Ascending aorta (tissue), 2 donors: ENCODE measurements at regions not wholly inside any gene's neighbourhood (a gene's known extent, or its start where the extent isn't known, plus 50 kb on each side); places are given as distances from the start of the nearest gene placed in this dataset.

Source experiments
- DNase-seq, 2 donors: peaks; one replicate each; pipeline ENCODE4 v3.0.0-alpha.2; 2019; ENCODE audit warnings: low spot score in 2 of 2
- H3K27ac ChIP-seq, 2 donors: fragments of 200-600 bp; sonication (generic); one replicate each; pipeline ENCODE4 v1.5.1; 2016 to 2017; ENCODE audit warnings: mild to moderate bottlenecking in 1 of 2
- H3K27me3 ChIP-seq: fragments of 200-600 bp; sonication (generic); one replicate; pipeline ENCODE4 v1.5.1; 2017
- H3K36me3 ChIP-seq, 2 donors: fragments of 200-600 bp; sonication (generic); one replicate each; pipeline ENCODE4 v1.5.1; 2016
- H3K4me1 ChIP-seq, 2 donors: fragments of 200-600 bp; sonication (generic); one replicate each; pipeline ENCODE4 v1.5.1; 2016 to 2017; ENCODE audit warnings: mild to moderate bottlenecking in 1 of 2
- H3K4me3 ChIP-seq, 2 donors: fragments of 200-600 bp; sonication (generic); one replicate each; pipeline ENCODE4 v1.5.1; 2016 to 2017; ENCODE audit warnings: mild to moderate bottlenecking in 1 of 2
- H3K9me3 ChIP-seq, 2 donors: fragments of 200-600 bp; sonication (generic); one replicate each; pipeline ENCODE4 v1.5.1; 2016
- CTCF ChIP-seq, 3 experiments: fragments of 200-600 bp in 2 of 3; fragments of 450-650 bp in 1 of 3; sonication (generic) in 2 of 3; IDR thresholded peaks; one replicate each; pipeline ENCODE4 v1.5.1; 2016 to 2019; ENCODE audit warnings: antibody characterized with exemption in 3 of 3, mild to moderate bottlenecking in 1 of 3, moderate library complexity in 1 of 3
- intact Hi-C: fragments of 100-400 bp; cut with DNase I; formaldehyde crosslinking; loops from one replicate; pipeline ENCODE4 v1.15.1; 2023

GRCh38 chr6:105774247-105774646 is 311.9 kb upstream of the PRDM1 start:
- intact Hi-C loops: no loop called here
- no peak for TF ChIP-seq CTCF (IDR thresholded peaks at IDR 0.05)
- Histone ChIP-seq H3K4me1 (no peaks in the 10 kb centered on the region), H3K36me3 (no peaks in the 10 kb centered on the region), H3K27me3 (no peaks in the 10 kb centered on the region), H3K27ac (no peak overlapping the region), H3K9me3 (peaks cover 3 to 12% of the 10 kb centered on the region in 2 donors), H3K4me3 (no peak overlapping the region)
- no peak for DNase-seq

GRCh38 chr6:105771313-105771970 is 314.7 kb upstream of the PRDM1 start:
- no peak for TF ChIP-seq CTCF (IDR thresholded peaks at IDR 0.05)
- Histone ChIP-seq H3K4me1 (no peaks in the 10 kb centered on the region), H3K4me3 (no peak overlapping the region), H3K36me3 (no peaks in the 10 kb centered on the region), H3K27ac (no peak overlapping the region), H3K27me3 (no peaks in the 10 kb centered on the region), H3K9me3 (peaks cover 3 to 12% of the 10 kb centered on the region in 2 donors)
- no peak for DNase-seq
- intact Hi-C loops: no loop called here

GRCh38 chr6:105769987-105770386 is 316.1 kb upstream of the PRDM1 start:
- no peak for DNase-seq
- TF ChIP-seq CTCF (IDR thresholded peaks at IDR 0.05): no peak
- intact Hi-C loops: no loop called here

GRCh38 chr6:105769197-105769596 is 316.9 kb upstream of the PRDM1 start:
- Histone ChIP-seq H3K9me3 (peaks cover 0 to 3% of the 10 kb centered on the region in 2 donors), H3K4me3 (no peak overlapping the region), H3K4me1 (no peaks in the 10 kb centered on the region), H3K27ac (no peak overlapping the region), H3K27me3 (no peaks in the 10 kb centered on the region), H3K36me3 (no peaks in the 10 kb centered on the region)
- no peak for TF ChIP-seq CTCF (IDR thresholded peaks at IDR 0.05)
- intact Hi-C loops: no loop called here
- no peak for DNase-seq

More at GRCh38 chr6:105769987-105770386, 316.1 kb upstream of the PRDM1 start:
- H3K27ac ChIP-seq: no peak overlapping the region
- H3K27me3 ChIP-seq: no peaks in the 10 kb centered on the region
- H3K9me3 ChIP-seq: peaks cover 3 to 4% of the 10 kb centered on the region in 2 donors
- H3K4me1 ChIP-seq: no peaks in the 10 kb centered on the region
- no peak overlapping the region for H3K4me3 ChIP-seq
- H3K36me3 ChIP-seq: no peaks in the 10 kb centered on the region

- H3K4me1 ChIP-seq: no peaks in the 10 kb centered on the region
- no peaks in the 10 kb centered on the region for H3K27me3 ChIP-seq
- H3K9me3 ChIP-seq: no peaks in the 10 kb centered on the region
- H3K4me3 ChIP-seq: no peak overlapping the region
- intact Hi-C loops: no loop called here
- no peak for TF ChIP-seq CTCF (IDR thresholded peaks at IDR 0.05)
- H3K27ac ChIP-seq: no peak overlapping the region
- H3K36me3 ChIP-seq: no peaks in the 10 kb centered on the region
- DNase-seq: no peak
These were observed 318.6 kb upstream of the PRDM1 start for GRCh38 chr6:105767541-105767940.

GRCh38 chr6:105765239-105765638 is 320.9 kb upstream of the PRDM1 start:
- no peaks in the 10 kb centered on the region for H3K36me3 ChIP-seq
- no peaks in the 10 kb centered on the region for H3K4me1 ChIP-seq
- DNase-seq: no peak
- no peak overlapping the region for H3K4me3 ChIP-seq
- H3K9me3 ChIP-seq: no peaks in the 10 kb centered on the region
- intact Hi-C loops: no loop called here
- no peak overlapping the region for H3K27ac ChIP-seq
- H3K27me3 ChIP-seq: no peaks in the 10 kb centered on the region
- TF ChIP-seq CTCF (IDR thresholded peaks at IDR 0.05): no peak
